OCI-LY1 (cell line): ENCODE measurements at regions not wholly inside any gene's neighbourhood (a gene's known extent, or its start where the extent isn't known, plus 50 kb on each side); places are given as distances from the start of the nearest gene placed in this dataset.

Experiments used
- CTCF ChIP-seq: fragments of 200-600 bp; sonication (generic), shearing (Covaris generic); IDR thresholded peaks from 2 replicates; pipeline ENCODE4 v1.5.1; 2017; ENCODE audit warnings: mild to moderate bottlenecking, antibody characterized with exemption, low read length, moderate library complexity, mixed read lengths
- EZH2 ChIP-seq: fragments of 200-600 bp; sonication (generic), shearing (Covaris generic); IDR thresholded peaks from 2 replicates; pipeline ENCODE4 v1.8.0; 2017; ENCODE audit warnings: borderline replicate concordance, mixed run types, mild to moderate bottlenecking, antibody characterized with exemption, low read length, moderate library complexity, mixed read lengths

DNA sequence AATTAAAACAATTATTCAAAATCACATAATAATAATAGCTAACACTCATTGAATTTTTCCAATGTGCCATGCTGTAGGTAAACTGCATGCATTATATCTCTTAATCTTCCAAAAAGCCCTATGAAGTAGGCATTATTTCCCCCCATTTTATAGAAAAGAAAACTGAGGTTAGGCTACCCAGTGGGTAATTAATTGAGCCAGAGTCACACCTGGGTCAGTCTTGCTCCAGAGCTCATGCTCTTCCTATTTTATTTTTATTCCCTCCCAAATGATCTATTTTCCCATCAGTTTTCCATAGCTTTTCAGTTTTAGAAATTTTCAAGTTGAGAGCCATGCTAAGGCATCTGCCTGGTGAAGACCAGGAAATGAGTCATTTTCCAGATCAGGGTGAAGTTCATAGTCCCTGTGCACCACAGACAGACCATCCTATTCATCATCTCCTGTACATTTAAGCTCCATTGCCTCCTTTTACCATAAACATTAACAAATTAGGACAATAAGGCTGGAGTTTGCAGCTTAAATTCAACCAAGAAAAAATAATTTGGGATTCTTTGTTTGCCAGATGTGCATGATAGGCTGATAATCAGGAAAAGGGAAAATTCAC, 417.3 kb downstream of the OTOL1 start:
- no peak for TF ChIP-seq CTCF
- no peak for TF ChIP-seq EZH2
